Stimulated activated CD8-positive, alpha-beta memory T cell treated with anti-CD3 and anti-CD28 coated beads, Interleukin-7, amount 100 ng/mL, for 1 hour (primary cell): ENCODE measurements at regions not wholly inside any gene's neighbourhood (a gene's known extent, or its start where the extent isn't known, plus 50 kb on each side); places are given as distances from the start of the nearest gene placed in this dataset.

Experiments used
- DNase-seq, 2 donors: peaks; one replicate each; pipeline ENCODE4 v3.0.0-alpha.2; 2020; ENCODE audit warnings: low read depth in 2 of 2

DNA sequence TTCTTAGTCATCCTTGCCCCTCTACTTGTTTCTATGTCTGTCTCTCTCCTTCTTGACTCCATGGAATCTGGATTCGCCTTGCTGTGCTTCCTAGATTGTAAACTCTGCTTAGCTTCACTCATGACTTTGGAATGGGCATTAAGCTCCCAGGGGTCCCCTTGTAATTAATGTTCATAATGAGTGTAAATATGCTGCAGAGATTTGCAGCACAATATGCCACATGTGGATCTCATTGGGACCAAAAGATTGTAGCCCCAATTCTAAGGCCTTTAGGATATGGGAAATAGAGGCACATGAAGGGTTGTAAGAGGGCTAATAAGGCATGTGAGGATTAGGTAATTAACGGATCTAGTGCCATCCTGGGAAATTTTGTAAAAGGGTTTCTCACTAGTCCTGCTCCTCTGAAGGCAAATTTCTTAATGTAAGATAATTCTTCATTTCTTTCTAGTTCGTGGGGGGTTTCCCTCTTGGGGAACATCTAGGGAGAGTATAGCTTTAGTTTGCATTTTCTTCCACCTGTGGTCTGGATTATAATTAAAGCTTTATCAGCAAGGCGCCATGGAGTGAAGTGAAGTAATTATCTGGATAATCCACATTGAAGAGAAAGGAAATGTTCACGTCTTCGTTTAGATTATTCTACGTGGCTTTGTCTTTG lies 659.2 kb upstream of the PLXNA2 start:
- DNase-seq = no peak

DNA sequence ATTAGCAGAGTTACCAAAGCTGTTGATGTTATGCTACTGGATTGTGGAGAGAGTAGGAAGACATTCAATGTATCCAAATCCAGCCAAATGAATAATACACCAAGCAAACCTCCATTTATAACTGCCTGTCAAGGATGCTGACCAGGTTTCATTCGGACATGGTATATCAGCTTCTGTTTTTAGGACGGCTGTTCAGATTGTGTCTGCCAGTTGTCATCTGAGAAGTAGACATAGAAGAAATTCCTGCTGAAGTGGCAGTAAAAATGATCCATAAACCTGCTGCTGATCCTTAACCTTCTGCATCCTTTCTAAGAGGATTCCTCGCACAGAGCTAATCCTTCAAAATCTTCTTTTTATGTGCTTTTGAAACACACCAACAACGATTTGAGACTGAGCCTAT lies 663.6 kb upstream of the PLXNA2 start:
- DNase-seq = no peak

DNA sequence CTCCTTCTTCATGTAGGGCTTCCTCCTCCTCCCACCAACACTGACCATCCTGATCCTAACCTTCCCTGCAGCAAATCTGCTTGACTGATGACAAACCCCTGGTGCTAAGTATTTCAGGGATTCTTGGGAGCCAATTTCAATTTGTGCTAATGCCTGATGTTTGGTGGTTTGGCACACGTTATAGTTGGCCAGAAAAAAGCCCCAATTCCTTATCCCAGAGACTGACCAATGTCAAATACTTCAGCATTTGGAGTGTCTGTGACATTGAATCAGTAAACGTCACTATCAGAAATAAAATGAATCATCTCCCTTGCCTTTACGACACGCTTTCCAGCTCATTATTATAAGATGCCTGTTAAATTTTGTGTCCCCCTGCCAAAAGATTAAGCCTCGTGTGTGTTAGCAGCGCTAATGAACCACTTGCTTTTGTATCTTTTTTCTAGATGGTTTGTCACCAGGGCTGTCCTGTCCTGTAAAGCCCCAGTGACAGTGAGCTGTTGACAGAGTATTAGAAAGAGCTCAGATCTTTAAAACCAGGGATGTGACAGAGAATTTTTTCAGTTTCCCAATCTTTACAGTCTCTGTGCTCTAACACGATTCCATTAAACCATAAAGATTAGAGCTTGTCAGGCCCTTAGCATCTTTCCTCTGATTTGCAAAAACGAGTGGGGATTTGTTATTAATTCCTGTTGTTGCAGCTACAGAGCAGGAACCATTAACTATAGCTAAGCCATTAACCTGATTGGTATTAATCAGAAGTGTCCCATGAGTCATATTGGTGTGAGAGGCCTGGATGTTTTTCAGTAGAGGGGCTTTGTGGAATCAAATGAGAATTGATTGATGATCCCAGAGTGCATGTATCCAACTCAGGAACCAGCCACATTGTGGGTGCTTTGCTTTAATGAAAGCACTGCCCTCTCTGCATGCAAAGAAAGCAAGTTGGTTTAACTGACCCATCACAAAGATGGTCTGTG lies 665.1 kb upstream of the PLXNA2 start:
- DNase-seq = no peak

DNA sequence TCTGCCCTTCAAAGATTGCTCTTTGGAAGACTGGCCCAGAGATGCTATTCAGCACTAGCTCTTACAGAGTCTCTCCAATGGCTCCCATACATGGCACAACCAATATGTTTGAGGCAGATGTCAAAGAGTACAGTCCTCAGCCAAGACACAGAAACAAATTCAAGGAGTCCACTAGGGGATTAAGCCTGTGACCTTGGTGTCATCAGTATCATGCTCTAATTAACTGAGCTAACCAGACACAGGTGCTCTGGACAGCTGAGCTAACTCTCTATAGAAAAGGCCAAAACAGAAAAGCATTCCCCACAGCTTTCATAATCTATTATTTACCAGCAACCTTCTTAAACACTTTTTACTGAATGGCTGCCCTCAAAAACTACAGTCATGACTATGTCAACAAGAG lies 666.0 kb upstream of the PLXNA2 start:
- no peak for DNase-seq

DNA sequence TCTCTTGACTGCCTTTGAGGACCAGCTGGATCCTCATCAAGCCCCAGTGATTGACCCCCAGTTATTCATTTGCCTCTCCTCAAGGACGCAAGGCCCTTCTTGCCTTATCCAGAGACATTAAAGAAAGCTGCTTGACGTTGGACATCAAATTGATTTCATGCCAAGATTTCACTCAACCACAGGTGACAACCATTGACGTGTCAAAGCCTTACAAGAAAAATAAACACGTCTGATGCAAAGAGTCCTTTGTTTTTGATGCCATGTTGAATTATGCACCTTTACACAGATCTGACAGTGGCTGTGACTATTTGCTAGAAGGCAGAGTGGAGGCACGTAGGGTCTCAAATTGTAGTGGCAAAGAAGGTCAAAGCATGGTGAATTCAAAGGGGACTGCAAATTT lies 666.2 kb upstream of the CAMK1G start:
- DNase-seq = no peak

DNA sequence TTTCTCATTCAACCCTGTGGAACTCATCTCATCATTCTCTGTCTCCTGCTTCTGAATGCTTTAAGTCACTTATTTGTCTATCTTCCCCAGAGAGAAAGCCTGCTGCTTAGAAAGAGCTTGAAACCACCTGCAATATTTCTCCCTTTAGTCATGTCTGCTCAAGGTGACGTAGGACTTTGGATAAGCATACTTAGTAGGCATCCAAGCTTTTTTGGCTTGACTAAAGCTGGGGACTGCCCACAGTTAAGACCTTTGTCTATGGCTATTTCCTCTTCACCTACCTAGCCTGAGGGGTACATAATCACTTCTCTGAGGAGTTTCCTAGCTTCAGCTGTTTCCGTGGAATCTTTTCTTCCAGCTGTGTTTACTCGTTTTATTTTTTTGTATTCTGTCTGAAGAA lies 665.8 kb upstream of the CAMK1G start:
- DNase-seq = no peak

DNA sequence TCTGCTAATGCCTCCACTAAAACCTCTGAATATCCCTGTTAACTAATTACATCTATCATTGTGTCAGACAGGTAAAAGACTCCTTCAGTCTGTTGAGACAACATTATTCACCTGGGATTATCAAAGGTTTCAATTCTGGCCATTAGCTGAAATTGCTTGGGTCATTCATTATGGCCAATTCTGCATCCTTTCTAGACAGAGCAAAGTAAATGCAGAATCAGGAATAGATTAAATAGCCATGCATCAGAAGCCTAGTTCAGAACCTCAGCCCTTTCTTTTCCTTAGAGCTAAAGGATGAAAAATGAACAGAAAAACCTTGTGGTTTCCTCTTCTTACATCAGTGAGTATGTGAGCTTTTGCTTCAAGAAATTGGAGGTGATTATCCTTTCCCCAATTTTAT lies 665.4 kb upstream of the CAMK1G start:
- DNase-seq = no peak

DNA sequence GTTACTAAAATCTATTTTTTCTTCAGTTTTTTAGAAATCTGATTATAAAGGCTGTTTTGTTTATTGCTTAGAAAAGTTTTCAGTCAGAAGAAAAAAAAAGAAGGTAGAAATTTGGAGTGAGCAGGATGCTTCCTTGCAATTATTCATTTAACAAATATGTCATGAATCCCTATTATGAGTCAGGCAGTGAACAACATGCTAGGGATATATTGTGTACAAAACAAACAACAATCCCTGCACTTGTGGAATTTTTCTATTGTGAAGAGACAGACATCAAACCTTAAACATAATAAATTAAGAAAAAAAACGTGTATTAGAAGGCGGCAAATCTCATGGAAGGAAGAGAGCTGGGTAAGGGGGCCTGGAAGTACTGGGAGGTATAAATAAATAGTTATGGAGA lies 664.1 kb upstream of the CAMK1G start:
- no peak for DNase-seq

DNA sequence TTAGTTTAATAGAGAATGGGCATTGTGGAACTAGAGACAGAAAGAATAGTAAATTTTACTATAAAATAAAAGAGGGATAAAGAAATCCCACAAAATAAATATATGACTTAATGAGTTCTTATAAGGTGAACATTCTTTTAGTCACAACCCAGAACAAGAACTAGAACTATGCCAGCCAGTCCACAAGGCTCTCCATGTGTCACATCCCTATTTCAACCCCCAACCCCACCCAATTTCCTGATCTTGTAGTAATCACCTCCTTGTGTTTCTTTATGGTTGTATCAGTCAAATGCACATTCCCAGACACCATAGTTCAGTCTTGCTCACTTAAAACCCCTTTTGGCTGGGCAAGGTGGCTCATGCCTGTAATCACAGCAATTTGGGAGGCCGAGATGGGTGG lies 662.3 kb upstream of the CAMK1G start:
- DNase-seq = no peak

DNA sequence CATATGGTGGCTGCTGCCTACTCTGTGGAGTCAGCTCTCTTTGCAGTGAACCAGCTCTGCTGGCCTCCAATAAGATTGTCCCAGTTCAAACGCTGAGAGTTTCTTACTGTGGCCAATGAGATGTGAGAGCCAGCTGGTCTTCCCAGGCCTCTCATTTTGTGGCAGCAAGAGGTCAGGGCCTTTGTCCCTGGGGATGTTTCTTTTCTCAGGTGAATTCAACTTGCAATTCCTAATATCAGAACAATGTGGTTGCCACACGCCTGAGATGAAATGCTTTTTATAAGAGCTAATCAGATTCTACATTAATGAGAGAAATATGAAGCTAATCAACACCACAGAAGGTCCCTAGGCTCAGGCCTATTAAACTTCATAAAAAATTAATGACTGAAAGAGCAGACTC lies 660.1 kb upstream of the CAMK1G start:
- DNase-seq = no peak

DNA sequence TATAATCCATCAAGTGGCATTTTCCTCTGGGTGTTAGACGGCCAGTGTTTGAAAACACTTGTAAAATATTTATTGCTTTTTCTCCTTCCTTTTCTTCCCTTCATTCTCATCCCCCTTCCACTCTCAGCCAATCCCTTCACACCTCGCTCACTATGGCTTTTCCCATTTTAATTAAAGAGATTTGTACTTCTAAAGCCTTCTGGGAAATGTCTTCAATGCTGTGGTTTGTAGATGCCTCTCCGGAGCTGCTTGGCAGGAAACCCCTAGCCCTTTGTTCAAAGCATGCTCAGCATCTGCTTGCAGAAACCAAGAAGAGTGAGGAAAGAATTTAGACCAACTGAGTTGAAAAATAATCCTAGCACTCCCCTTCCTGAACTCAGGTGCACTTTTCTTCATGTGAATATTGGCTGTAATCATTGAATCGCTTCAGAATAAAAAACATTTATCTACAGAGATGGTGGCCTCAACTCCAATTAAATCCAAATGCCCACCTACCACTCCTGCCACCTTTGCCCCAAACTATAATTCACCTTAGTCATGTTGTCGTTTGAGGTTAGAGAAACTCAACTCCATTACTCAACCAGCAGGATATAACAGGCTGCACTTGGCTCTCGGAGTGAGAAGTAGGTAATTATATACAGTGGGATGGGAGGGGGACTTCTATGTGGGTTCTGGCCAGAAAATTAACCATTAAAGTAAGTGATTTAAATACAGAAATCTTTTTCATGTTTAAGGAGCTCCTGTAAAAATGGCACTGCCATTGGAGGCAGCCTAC lies 659.4 kb upstream of the CAMK1G start:
- no peak for DNase-seq

DNA sequence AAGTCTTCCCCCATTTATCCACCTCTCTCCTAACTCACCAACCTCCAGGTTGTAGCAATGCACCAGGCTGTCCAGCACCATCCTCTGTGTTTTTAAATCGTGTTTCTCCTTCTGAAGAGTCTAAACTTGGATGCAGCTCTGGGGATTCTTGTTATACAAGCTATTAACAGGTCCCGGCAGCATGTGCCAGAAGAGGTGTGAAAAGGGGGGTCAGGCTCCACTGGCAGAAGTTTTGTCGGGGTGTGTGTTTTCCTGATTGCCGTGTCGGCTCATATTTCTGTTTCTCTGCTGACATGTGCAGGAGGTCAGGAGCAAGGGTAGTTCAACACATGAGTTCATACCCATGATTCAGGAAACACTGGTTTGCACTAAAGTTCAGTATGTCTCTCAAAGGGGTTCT lies 658.6 kb upstream of the CAMK1G start:
- DNase-seq = no peak

DNA sequence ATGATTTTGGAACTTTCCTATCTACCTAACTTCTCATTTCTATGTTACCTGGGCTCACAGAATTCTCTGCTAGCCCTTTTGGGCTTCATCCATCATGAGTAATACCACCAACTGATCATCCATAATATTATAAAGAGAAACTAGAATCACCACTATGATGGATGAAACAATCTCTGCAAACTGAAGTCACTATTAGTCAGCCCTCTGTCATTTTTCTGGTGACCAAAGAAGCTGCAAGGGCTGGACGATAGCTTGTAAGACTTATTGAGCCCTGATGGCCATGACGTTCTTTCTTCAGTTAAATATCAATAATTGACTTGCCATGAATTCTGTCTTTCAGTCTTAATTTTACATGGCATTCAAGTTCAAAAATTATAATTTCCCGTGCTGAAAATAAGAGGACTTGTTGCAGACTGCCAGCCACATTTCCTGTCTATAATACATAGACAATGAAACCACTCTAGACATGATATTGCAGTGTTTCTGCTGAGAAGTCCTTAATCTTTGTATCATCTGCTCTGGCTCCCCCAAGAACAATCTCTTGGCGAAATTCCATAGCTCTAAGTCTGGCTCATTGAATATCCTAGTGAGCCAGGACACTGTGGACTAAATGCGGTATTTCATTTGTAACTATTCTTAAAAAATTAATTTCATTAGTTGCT lies 655.0 kb upstream of the CAMK1G start:
- DNase-seq = no peak

DNA sequence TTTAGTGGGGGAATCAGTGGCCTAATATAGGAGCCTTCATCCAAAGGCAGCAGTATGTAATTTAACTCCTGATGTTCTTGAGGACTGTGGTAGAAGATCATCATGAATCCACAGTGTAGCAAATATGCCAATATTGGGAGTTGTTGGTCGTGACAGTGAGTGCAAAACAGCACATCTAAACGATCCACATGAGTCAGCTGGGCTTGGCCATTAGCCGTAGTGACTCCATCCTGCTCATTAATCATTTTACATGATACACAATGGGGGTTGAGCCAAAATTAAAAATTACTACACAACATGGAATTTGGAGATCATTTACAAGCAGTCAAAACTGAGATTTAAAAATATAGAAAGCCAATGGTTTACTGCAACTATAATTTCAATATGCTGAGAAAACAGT lies 653.9 kb upstream of the CAMK1G start:
- DNase-seq = no peak

DNA sequence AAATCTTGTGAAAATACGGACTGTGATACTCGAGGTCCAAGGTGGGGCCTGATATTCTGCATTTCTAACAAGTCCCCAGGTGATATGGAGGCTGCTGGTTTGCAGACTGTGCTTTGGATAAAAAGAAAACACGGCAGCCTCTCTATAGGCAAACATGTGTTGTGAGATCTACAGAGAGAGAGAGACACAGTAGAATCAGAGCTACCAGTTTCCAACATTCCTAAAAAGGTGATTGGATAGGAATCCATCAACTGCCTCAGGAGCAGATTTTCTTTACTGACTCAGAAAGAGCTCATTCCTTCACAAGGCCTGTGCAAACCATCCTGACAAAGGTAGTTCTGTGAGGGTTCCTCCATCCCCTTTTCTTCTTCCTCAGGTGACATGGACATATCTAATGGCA lies 651.6 kb upstream of the CAMK1G start:
- no peak for DNase-seq

DNA sequence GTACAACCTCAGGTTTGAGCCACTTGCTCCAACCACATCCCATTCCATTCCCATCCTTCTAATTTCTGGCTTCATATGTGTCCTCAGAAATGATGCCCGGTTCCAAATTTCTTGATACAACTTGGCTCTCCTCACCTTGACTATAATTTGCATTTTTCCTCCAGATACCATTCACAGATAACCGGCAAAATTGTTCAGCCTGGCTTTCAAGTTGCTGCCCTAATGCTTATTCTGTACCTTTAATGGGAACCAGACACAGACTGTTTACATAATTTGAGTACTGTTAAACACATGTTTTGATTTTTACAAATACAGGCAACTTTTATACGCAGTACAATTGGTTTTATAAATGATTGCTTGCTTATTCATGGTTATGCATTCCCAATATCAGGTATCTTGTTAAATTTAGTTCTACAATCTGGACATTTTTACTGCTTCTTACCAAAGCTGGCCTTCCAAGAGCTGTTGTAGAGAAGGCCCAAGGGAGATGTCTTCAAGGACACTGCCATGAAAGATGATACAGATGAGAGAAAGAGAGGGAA lies 649.5 kb upstream of the CAMK1G start:
- no peak for DNase-seq

DNA sequence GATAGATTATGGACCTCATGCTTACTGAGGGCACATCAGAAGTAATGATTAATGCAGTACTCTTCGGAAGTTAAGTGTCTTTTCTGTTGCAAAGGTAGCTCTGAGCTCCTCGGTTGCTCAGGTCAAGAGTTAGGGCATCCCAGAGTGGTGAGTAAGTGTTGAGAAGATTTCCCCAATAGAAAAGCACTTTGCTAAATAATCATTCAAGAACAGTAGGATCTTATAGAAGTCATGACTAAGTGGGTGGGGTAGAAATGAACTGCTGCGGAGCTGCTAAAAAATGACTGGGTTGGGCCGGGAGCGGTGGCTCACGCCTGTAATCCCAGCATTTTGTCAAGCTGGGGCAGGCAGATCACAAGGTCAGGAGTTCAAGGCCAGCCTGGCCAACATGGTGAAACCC lies 648.6 kb upstream of the CAMK1G start:
- DNase-seq = no peak

DNA sequence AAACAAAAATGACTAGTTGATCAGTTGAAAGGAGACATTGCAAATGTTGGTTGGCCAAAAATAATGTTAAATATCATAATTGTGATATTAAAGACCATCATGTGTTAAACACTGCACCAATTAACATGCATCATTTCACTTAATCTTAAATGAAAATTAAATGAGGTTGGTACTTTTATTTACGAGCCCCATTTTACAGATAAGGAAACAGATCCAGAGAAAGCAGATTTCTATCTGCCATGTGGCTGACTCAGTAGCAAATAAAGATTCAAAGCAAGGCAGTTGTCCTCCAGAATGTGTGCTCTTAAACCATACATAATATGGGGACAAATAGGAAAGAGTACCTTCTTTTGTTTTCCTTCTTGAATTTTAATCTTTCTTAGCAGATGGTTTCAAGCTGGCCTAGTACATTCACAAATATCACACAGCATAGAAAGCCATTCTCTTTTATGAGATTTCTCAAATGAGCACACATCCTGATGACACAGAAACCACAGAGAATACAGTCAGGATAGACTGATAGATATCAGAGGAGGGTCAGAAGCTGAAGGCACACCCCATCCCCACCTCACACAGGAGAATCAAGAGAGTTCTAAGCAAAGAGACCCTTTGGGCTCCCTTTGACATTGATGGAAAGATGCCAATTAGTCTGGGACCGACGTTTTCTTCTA lies 647.9 kb upstream of the CAMK1G start:
- DNase-seq = no peak

DNA sequence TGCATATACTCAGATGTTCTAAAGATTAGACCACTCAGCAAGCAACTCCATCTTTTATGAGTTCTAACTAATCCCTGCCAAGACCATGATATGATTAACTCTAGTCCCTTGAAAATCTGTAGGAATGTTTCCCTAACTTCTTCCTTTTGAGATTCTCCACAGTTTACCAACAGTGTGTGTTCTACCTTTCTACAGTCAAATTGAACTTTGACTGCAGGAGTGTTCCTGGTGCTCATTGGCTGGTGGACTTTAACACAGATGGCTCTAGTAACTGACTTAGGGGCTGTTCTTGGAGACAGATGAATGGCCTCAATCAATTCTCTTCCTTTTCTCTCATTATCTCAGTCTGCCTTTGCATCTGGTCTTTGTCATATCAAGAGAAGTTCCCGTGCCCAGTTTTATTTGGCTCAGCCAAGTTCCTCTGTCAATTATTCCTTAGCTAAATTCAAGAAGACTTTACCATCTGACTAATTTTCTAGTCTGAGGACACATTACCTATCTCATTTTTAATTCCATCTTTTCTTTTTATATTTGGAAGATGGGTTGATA lies 643.9 kb upstream of the CAMK1G start:
- DNase-seq = no peak

DNA sequence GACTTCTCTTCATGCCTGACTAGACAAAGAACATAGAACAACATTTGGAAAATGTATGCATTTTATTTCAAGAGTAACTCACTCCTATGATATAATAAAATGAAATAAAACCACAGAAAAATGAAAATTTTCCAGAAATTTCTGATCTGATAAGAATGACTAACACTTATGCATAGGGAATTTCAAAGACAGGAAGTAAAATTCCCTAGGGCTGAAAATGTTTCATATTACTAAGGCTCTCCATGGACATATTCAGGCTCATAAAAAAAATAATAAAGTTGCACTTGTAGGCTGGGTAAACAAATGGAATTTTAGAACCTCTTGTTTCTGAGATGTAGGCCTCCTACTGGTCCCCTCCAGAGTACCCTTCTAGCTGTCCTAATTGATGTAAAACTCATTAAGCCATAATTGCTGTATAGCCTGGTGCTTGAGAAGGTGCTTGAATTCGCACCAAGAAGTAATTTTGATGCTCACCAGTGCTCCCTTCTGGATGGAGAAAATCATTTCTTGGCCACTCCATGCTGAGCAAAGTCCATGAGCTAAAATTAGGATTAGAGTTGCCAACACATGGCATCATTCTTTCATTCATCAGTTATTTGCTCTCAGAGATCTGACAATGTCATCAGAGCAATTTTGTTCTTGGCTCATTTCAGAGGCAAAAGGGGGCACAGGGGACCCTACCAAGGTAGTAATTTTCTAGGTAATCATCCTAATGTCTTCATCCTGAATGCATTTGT lies 641.0 kb upstream of the CAMK1G start:
- no peak for DNase-seq
